H54 (cell line): ENCODE measurements at regions not wholly inside any gene's neighbourhood (a gene's known extent, or its start where the extent isn't known, plus 50 kb on each side); places are given as distances from the start of the nearest gene placed in this dataset.

ENCODE experiments used
- DNase-seq: peaks from one replicate; pipeline ENCODE4 v3.0.0; 2011; ENCODE audit warnings: low spot score, mixed read lengths; ENCODE audit not compliant: insufficient read length
- FAIRE-seq: peaks from 3 replicates; lab custom pipeline; 2011; peaks lifted over from hg19 to GRCh38; lab: Jason Lieb, UNC
- POLR2A ChIP-seq: IDR thresholded peaks from 2 replicates; pipeline ENCODE4 v1.6.1; 2011; ENCODE audit warnings: low read depth, mild to moderate bottlenecking, low read length

DNA sequence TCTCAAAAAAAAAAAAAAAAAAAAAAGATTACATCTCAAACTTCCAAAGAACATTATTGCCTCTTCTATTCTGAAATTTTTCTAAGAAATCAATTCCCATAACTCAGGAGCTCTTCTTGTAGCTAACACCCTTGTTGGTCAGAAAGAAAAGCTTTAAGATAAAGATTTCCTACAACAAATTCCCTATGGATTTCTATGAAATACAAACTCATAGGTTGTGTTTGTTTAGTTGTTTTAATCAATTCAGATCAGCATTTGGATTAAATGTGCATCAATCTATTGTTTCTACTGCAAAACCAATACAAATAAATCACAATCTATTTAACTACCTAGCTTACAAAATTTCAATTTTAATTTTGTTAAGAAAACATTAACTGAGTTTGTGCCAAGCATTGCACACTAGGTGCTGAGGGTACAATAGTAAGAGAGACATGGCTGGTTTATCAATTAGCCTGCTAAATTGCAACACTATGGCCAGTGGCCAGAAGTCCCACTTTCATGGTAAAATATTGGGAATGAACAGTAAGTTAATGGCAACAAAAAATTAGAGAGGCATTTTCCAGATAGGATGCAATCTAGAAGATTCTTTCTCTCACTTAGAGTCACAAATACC, 80.2 kb upstream of the MYCN start:
- TF ChIP-seq POLR2A, result no peak
- DNase-seq (no peak), FAIRE-seq (no peak)

DNA sequence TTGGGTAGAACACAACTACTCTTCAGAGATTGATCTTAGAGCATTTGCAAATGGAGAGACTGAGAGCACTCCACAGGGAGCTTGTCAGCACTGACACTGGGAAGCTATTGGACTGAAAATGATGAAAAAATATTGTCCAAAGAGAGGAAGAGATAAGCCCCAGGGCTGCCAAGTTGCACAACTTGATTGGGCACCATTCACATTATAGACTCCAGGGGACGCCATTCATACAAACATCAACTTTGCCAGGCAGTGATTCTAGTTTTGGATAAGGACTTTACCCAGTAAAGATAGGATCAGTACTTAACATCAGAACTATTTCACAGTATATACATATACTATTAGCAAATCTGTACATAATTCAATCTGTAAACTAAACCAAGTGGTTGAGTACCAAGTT, 79.6 kb upstream of the MYCN start:
- FAIRE-seq, result no peak
- no peak for DNase-seq
- no peak for TF ChIP-seq POLR2A

DNA sequence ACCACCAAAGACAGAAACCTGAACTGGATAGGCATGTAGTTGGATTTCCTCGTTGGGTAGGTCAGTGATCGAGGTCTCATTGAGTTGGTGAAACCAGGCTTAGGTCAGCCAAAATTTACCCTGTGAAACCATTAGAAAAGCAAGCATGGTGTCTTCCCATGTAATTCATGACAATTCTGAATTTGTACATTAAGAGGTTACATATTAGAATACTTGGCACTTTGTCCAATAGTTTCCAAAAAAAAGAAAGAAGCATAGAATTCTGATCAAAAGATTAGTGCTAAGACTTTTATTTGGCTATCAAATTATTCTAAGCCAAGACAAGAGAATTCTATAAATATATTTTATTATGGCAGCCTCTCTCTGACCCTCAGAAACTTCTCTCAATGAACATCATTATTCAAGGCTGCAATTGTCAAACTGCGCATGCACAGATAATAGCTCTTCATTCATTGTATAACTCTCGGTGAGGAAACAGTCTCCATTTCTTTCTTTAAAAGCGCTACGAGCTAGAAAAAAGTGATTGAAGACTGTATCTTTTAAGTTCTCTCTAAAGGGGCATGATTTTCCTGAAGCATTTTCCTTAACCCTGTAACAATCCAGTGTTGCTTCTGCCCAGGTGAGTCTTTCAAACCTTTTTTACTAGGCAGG, 79.1 kb upstream of the MYCN start:
- TF ChIP-seq POLR2A, result no peak
- no peak for FAIRE-seq
- no peak for DNase-seq

DNA sequence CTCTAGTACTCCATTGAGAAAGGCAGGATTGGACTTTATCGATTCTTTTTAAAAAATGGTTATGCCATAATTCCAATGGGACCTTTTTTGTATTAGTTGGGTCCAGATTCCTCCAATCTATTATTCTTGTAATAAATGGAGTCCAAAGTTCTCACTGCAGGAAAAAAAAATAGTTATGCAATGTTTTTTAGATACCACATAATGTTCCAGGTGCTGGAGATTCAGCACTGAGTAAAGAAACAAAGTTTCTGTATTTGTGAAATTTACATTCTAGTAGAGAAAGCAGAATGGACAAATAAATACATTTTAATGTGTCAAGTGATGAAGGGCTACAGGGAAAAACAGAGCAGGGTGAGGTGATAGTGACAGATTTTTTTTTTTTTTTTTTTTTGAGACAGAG, 78.5 kb upstream of the MYCN start:
- no peak for DNase-seq
- no peak for TF ChIP-seq POLR2A
- no peak for FAIRE-seq

DNA sequence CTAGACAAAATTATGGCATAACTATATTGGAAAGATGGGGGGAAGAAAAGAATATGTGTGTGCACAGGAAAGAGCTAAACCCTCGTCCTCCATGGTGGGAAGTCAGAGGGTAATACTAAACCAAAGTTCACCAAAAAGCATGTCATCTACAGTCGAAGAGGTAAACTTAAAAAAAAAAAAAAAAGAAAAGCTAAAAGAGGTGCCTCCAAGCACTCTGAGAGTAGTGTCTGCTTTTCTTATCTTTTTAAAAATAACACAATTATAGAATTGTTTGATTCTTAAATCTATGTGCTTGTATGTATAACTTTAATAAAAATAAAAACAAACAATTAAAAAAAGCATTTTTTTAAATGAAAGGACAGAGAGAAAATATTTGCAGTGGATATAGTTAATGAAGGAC, 77.3 kb upstream of the MYCN start:
- no peak for TF ChIP-seq POLR2A
- FAIRE-seq (no peak), DNase-seq (no peak)

DNA sequence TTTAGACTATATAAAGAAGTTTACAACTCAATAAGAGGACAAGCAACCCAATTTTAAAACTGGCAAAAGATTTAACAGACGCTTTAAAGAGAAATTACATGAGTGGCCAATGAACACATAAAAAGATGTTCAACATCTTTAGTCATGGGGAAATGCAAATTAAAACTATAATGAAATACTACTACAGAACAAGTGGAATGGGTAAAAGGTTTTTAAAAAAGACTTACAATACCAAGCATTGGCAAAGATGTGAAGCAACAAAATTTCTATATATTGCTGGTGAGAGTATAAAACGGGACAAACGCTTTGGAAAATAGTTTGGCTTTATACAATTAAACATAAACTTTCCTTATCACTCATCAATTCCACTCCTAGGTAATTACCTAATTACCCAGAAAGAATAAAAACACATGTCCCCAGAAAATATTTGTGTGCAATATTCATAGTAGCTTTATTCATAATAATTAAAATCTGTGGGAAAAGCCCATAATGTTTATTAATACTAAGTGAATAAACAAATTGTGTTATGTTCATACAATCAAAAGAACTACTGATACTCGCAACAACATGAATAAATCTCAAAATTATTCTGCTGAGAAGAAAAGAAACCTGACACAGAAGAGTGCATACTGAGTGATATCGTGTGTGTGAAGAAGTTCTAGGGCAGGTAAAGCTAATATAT, 76.7 kb upstream of the MYCN start:
- DNase-seq (no peak), FAIRE-seq (no peak)
- TF ChIP-seq POLR2A, result no peak

DNA sequence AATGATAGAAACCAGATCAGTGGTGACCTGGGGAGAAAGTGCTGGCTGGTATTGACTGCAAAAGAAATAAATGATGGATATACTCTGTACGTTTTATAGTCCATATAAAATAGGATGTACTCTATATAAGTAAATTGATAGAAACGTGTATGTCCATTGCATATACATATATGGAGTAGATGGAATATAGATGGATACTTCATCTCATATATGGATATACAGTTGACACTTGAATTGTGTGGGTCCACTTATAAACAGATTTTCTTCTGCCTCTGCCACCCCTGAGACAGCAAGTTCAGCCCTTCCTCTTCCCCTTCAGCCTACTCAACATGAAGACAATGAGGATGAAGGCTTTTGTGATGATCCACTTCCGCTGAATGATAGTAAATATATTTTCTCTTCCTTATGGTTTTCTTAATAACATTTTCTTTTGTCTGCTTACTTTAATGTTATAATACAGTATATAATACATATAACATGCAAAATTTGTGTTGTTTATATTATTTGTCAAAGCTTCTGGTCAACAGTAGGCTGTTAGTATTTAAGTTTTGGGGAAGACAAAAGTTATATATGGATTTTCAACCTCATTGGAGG, 76.1 kb upstream of the MYCN start:
- DNase-seq, result no peak
- FAIRE-seq, result no peak
- TF ChIP-seq POLR2A, result no peak

DNA sequence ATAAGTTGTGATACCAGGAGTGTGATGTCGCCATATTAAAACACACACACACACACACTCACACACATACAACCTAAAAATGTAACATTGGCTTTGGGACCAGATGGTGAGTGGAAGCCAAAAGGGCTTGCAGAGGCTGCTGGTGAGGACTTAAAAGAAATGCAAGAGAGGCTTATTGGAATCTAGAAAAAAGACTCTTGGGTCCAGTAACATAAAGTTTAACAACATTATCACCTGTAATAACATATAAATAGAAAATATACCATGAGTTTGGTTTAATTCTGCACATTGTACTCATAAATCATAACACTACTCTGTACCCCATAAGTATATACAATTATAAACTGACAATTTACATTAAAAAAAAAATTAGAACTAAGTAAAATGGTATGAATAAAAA, 74.4 kb upstream of the MYCN start:
- TF ChIP-seq POLR2A, result no peak
- DNase-seq (no peak), FAIRE-seq (no peak)

DNA sequence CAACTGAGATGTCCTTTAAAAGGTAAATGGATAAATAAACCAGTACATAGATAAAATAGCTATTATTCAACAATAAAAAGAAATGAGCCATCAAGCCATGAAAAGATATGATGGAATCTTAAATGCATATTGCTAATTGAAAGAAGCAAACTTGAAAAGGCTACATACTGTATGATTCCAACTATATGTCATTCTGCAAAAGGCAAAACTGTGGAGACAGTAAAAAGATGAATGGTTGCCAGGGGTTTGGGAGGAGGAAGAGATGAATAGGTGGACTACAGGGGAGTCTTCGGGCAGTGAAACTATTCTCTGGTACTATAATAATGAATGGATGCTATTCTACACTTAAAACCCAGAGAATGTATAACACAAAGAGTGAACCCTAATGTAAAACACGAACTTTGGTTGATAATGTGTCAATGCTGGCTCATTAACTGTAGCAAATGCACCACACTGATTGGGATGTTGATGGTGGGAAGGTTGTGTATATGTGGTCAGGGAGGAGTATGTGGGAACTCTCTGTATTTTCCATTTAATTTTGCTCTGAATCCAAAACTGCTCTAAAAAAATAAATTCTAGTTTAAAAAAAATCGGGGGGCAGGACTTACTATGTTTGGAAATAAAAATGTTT, 73.7 kb upstream of the MYCN start:
- TF ChIP-seq POLR2A, result no peak
- no peak for FAIRE-seq

DNA sequence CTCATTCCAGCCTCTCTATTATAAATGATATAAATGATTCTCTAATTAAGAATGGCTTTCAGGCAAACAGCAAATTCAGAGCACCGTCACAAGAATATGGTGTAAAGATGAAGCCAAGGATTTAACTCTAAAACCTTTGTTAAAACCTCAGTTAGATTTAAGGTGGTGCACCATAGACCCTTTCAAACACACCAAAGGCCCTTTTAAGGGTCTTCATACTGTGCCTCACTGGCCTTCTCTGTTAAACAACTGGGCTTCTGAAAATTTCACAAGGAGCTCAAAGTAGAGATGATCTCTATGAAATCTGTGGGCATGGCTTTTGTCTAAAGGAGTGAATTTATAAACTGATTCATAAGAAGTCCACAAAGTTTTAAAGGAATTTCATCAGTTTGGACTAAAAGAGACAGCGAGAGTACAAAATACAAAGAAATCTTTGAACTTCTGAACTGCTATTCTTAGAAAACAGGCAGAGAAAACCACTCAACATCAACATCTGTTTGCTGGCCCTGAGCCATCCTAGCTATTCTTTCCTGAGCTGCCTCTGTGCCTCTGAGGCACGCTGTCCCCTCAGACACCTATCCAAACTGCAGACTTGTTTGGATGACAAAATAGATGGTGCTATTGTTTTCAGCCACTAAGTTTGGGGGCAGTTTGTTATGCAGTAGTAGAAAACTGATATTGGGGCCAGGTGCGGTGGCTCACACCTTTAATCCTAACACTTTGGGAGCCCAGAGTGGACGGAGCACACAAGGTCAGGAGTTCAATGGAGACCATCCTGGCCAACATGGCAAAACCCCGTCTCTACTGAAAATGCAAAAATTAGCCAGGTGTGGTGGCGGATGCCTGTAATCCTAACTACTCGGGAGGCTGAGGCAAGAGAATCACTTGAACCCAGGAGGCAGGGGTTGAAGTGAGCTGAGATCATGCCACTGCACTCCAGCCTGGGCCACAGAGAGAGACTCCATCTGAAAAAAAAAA, 72.9 kb upstream of the MYCN start:
- TF ChIP-seq POLR2A, result no peak
- DNase-seq (no peak), FAIRE-seq (no peak)

More for the DNA sequence above, 73.7 kb upstream of the MYCN start:
- DNase-seq, result no peak

DNA sequence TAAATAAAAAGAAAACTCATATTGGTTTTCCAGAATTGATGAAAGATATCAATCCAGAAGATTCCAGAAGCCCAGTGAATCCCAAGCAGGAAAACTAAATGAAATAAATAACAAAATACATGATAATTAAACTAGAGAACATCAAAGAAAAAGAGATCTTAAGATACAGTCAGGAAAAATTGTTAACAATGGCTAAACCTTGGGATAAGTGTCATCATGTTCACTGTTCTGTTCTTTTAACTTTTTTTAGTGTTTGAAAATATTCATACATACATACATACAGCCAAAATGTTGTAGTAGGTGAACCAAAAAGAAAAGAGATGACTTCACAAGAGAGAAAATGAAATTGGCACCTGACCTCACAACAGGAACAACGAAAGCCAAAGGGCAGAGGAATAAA, 72.2 kb upstream of the MYCN start:
- no peak for DNase-seq
- FAIRE-seq, result no peak
- TF ChIP-seq POLR2A, result no peak

DNA sequence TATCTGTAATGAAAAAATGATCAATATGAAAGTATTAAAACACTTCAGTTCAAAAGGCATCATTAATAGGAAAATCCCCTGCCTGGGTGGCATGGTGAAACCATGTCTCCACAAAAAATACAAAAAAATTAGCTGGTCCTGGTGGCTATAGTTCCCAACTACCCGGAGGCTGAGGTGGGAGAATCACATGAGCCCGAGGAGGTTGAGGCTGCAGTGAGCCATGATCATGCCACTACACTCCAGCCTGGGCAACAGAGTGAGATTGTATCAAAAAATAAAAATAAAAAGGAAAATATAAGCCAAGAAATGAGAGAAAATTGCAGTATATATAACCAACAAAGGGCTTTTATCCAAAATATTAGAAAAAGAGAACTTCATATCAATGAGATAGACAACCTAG, 71.6 kb upstream of the MYCN start:
- DNase-seq (no peak), FAIRE-seq (no peak)
- TF ChIP-seq POLR2A, result no peak

DNA sequence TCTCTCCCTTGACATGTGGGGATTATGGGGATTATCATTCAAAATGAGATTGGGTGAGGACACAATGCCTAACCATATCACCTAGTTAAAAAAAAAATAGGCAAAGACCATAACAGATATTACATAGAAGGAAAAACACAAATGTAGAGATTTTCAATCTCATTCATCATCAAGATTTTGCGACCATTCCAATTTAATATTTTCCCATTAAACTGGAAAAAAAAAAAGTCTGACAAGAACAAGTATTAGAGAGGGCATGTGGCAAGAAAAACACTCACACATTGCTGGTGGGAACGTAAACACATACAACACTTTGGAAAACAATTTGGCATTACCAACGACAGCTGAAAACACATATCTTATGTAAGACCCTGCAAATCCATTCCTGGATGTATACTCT, 71.0 kb upstream of the MYCN start:
- no peak for FAIRE-seq
- no peak for DNase-seq
- no peak for TF ChIP-seq POLR2A
